Heart right ventricle (tissue), 16 donors: ENCODE measurements at regions not wholly inside any gene's neighbourhood (a gene's known extent, or its start where the extent isn't known, plus 50 kb on each side); places are given as distances from the start of the nearest gene placed in this dataset.

ENCODE experiments used
- ATAC-seq, 8 donors: fragments of 200-7000 bp; cut with Tn5 transposase; one replicate each; pipeline ENCODE4 v1.9.1; 2020; ENCODE audit warnings: mild to moderate bottlenecking in 8 of 8, moderate library complexity in 8 of 8, moderate number of reproducible peaks in 1 of 8
- DNase-seq, 2 donors: peaks; one replicate each; pipeline ENCODE4 v3.0.0-alpha.2; 2020
- H3K27ac ChIP-seq, 10 donors: fragments of 200-600 bp; sonication (generic) in 2 of 10; one replicate each; pipeline versions ENCODE4 v1.5.0 to v1.8.0; 2020 to 2022; ENCODE audit warnings: mild to moderate bottlenecking in 3 of 10
- H3K27me3 ChIP-seq, 7 donors: fragments of 200-600 bp; one replicate each; pipeline ENCODE4 v1.8.0; 2021 to 2022; ENCODE audit warnings: mild to moderate bottlenecking in 2 of 7
- H3K36me3 ChIP-seq, 9 donors: fragments of 200-600 bp; sonication (generic) in 1 of 9; one replicate each; pipeline versions ENCODE4 v1.5.0 to v1.8.0; 2020 to 2022; ENCODE audit warnings: mild to moderate bottlenecking in 2 of 9
- H3K4me1 ChIP-seq, 9 donors: fragments of 200-600 bp; sonication (generic) in 1 of 9; one replicate each; pipeline versions ENCODE4 v1.5.0 to v1.8.0; 2020 to 2022; ENCODE audit warnings: mild to moderate bottlenecking in 4 of 9
- H3K4me3 ChIP-seq, 10 donors: fragments of 200-600 bp; sonication (generic) in 2 of 10; one replicate each; pipeline versions ENCODE4 v1.5.0 to v1.8.0; 2020 to 2022; ENCODE audit warnings: mild to moderate bottlenecking in 7 of 10, moderate library complexity in 2 of 10
- H3K9me3 ChIP-seq, 11 donors: fragments of 200-600 bp in 10 of 11; sonication (generic) in 2 of 11; one replicate each; pipeline versions ENCODE4 v1.5.0 to v1.8.0; 2013 to 2022; ENCODE audit warnings: mild to moderate bottlenecking in 2 of 11, control low read depth in 1 of 11, moderate library complexity in 1 of 11
- WGBS, 2 donors: extraction: QIAGEN DNeasy Blood & Tissue Kit; methylation state at CpG; one replicate each; pipeline ENCODE4 v1.1.7; 2013; ENCODE audit warnings: inconsistent platforms in 1 of 2; 5-methylcytosine and 5-hydroxymethylcytosine counted together
- intact Hi-C, 10 donors: fragments of 100-400 bp; cut with DNase I; formaldehyde crosslinking; loops; one replicate each; pipeline versions ENCODE4 v1.11.1 to v1.14.2; 2022
- TF ChIP-seq, protein P1 (sequence below), 9 donors: fragments of 200-600 bp; sonication (generic) in 2 of 9; IDR thresholded peaks; one replicate each; pipeline versions ENCODE4 v1.5.0 to v1.8.0; 2021 to 2022; ENCODE audit warnings: antibody characterized with exemption in 9 of 9, mild to moderate bottlenecking in 5 of 9, moderate library complexity in 1 of 9
- donor health status: Arrhythmogenic right ventricular cardiomyopathy.
- donor health status: ischemic (EF 13 %, LVEDD 7.1; RV severe dilation, severe dysfunction).
- donor health status: healthy with polysubstance abuse.
- donor health status: DM: no; HTN: yes; CAD: no.
- donor health status: DM: no; HTN: no; CAD: no.
- donor health status: ischemic (EF 25% LVEDD 6.9; RV normal size, moderate dysfunction).
- donor health status: ischemic (EF 25% LVEDD 5.7; RV mildly dilated, moderate dysfunction).
- donor health status: healthy.
- donor health status: DM: yes; HTN: yes; CAD: no.
- donor health status: Ischemic cardiomyopathy.
- donor health status: ischemic (EF 35%, LVEDD 5.7; RV mildly dilated, moderate dysfunction).
- donor health status: nonischemic (EF 11% LVEDD 7.7; RV severe dilation, severe dysfunction).
- donor health status: DM: yes; HTN: yes; CAD: no.
- donor health status: PGD.
- donor health status: ischemic (EF 29% LVEDD 5.4; RV normal size, mild dysfunction).
- donor health status: nonischemic (EF 23%, LVEDD 6.1; RV moderate dilation, normal function).

DNA sequence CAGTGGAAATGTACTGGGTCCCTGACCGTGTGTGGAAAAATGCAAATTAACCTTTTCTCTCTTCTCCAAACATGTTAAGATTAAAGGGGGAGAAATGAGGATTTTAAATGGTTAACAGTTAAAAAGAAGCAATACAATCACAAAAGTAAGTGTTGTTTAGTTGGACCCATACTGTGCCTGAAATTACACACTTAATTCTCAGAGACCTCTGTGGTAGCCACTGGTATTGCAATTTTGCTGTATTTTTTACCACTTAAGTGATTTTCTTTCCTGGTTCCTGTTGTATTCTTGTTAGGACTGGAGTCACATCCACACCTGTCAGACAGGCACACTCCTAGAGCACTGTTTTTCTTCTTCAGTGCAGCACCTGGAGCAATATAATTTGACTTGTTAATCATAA lies 179.6 kb upstream of the PDGFD start:
- ATAC-seq = no peak
- WGBS, 2 donors = 91 to 92% methylated on average over 1 of the region's 1 CpG
- Histone ChIP-seq H3K27ac (no peak overlapping the region), H3K4me3 (no peak overlapping the region), H3K9me3 (peaks cover 0 to 4% (median 0%) of the 10 kb centered on the region in 11 donors), H3K4me1 (no peaks in the 10 kb centered on the region), H3K27me3 (no peaks in the 10 kb centered on the region), H3K36me3 (no peaks in the 10 kb centered on the region)
- DNase-seq = no peak
- intact Hi-C loops = no loop called here
- TF ChIP-seq, protein P1, sequence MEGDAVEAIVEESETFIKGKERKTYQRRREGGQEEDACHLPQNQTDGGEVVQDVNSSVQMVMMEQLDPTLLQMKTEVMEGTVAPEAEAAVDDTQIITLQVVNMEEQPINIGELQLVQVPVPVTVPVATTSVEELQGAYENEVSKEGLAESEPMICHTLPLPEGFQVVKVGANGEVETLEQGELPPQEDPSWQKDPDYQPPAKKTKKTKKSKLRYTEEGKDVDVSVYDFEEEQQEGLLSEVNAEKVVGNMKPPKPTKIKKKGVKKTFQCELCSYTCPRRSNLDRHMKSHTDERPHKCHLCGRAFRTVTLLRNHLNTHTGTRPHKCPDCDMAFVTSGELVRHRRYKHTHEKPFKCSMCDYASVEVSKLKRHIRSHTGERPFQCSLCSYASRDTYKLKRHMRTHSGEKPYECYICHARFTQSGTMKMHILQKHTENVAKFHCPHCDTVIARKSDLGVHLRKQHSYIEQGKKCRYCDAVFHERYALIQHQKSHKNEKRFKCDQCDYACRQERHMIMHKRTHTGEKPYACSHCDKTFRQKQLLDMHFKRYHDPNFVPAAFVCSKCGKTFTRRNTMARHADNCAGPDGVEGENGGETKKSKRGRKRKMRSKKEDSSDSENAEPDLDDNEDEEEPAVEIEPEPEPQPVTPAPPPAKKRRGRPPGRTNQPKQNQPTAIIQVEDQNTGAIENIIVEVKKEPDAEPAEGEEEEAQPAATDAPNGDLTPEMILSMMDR (IDR thresholded peaks at IDR 0.05) = peak in 4 of 9 donors; percentile 11 to 36 (median 22)

- H3K36me3 ChIP-seq = no peaks in the 10 kb centered on the region
- TF ChIP-seq, protein P1 (IDR thresholded peaks at IDR 0.05) = no peak
- H3K27ac ChIP-seq = no peak overlapping the region
- intact Hi-C loops = no loop called here
- no peak for ATAC-seq
- no peaks in the 10 kb centered on the region for H3K27me3 ChIP-seq
- H3K4me1 ChIP-seq = peaks cover 0 to 13% (median 0%) of the 10 kb centered on the region in 9 donors
- WGBS, 2 donors = 41 to 54% methylated on average over 2 of the region's 2 CpGs
- H3K9me3 ChIP-seq = peaks cover 0 to 4% (median 0%) of the 10 kb centered on the region in 11 donors
- no peak for DNase-seq
- no peak overlapping the region for H3K4me3 ChIP-seq
These were observed 176.6 kb upstream of the PDGFD start for GRCh38 chr11:104340590-104340989.

DNA sequence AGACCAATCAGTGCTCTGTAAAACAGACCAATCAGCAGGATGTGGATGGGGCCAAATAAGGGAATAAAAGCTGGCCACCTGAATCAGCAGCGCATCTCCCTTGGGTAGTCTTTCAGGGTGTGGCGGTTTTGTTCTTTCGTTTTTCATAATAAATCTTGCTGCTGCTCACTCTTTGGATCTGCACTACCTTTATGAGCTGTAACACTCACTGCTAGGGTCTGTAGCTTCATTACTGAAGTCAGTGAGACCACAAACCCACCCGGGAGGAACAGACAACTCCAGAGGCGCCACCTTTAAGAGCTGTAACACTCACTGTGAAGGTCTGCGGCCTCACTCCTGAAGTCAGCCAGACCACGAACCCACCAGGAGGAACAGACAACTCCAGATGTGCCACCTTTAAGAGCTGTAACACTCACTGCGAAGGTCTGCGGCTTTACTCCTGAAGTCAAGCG lies 175.5 kb upstream of the PDGFD start:
- intact Hi-C loops = no loop called here
- peaks cover 0 to 4% (median 0%) of the 10 kb centered on the region in 11 donors for H3K9me3 ChIP-seq
- no peaks in the 10 kb centered on the region for H3K36me3 ChIP-seq
- no peak overlapping the region for H3K4me3 ChIP-seq
- TF ChIP-seq, protein P1 (IDR thresholded peaks at IDR 0.05) = no peak
- no peak for DNase-seq
- H3K4me1 ChIP-seq = peaks cover 0 to 13% (median 0%) of the 10 kb centered on the region in 9 donors
- ATAC-seq = no peak
- H3K27ac ChIP-seq = no peak overlapping the region
- 93 to 98% methylated on average over 10 of the region's 10 CpGs for WGBS, 2 donors
- no peaks in the 10 kb centered on the region for H3K27me3 ChIP-seq

GRCh38 chr11:104338186-104338585 lies 174.2 kb upstream of the PDGFD start:
- Histone ChIP-seq H3K27ac (peak overlapping the region in 2 of 10 donors; percentile 15 to 27), H3K4me1 (peaks cover 0 to 13% (median 0%) of the 10 kb centered on the region in 9 donors), H3K4me3 (no peak overlapping the region), H3K27me3 (no peaks in the 10 kb centered on the region), H3K36me3 (no peaks in the 10 kb centered on the region), H3K9me3 (peaks cover 0 to 4% (median 0%) of the 10 kb centered on the region in 11 donors)
- ATAC-seq (no peak), DNase-seq (no peak)
- TF ChIP-seq, protein P1 (IDR thresholded peaks at IDR 0.05) = no peak
- intact Hi-C loops = no loop called here
- 82 to 97% methylated on average over 1 of the region's 1 CpG for WGBS, 2 donors
